Naive thymus-derived CD4-positive, alpha-beta T cell (primary cell): ENCODE measurements at regions not wholly inside any gene's neighbourhood (a gene's known extent, or its start where the extent isn't known, plus 50 kb on each side); places are given as distances from the start of the nearest gene placed in this dataset.

ENCODE experiments used
- ATAC-seq: fragments of 150-1000 bp; cut with Tn5 transposase; 2 replicates; pipeline ENCODE4 v1.10.0; 2021; ENCODE audit warnings: mild to moderate bottlenecking, moderate library complexity
- CTCF ChIA-PET: fragments of 350-600 bp; sonication (Branson Sonifier 250); formaldehyde crosslinking; loops from one replicate; lab custom pipeline; 2021; ENCODE audit warnings: antibody characterized with exemption; lab: Charles Lee
- POLR2A ChIA-PET: fragments of 350-600 bp; sonication (Branson Sonifier 250); formaldehyde crosslinking; loops from one replicate; lab custom pipeline; 2021; ENCODE audit warnings: antibody characterized with exemption, inconsistent platforms; lab: Charles Lee
- DNase-seq, 9 donors: peaks; one replicate each; pipeline versions ENCODE4 v3.0.0 to v3.0.0-alpha.2; 2020 to 2022; ENCODE audit warnings: mixed read lengths in 1 of 9
- H3K27ac ChIP-seq: one replicate; pipeline ENCODE4 v1.7.0; 2013; ENCODE audit warnings: mild to moderate bottlenecking, low read depth, low read length, moderate library complexity
- H3K27me3 ChIP-seq, 2 donors: one replicate each; pipeline ENCODE4 v1.7.0; 2013; ENCODE audit warnings: low read length in 2 of 2, mild to moderate bottlenecking in 2 of 2, moderate library complexity in 2 of 2; ENCODE audit not compliant: control insufficient read depth in 2 of 2, insufficient read depth in 2 of 2
- H3K36me3 ChIP-seq, 3 experiments: 1 replicate in 2 of 3; 2 replicates in 1 of 3; pipeline ENCODE4 v1.7.0; 2013; ENCODE audit warnings: low read length in 3 of 3, mild to moderate bottlenecking in 3 of 3, moderate library complexity in 1 of 3; ENCODE audit not compliant: insufficient read depth in 3 of 3, control insufficient read depth in 2 of 3
- H3K4me1 ChIP-seq, 2 donors: one replicate each; pipeline ENCODE4 v1.7.0; 2013; ENCODE audit warnings: low read length in 2 of 2, mild to moderate bottlenecking in 2 of 2, moderate library complexity in 1 of 2; ENCODE audit not compliant: control insufficient read depth in 2 of 2, insufficient read depth in 2 of 2
- H3K4me3 ChIP-seq: 2 replicates; pipeline ENCODE4 v1.7.0; 2013; ENCODE audit warnings: mild to moderate bottlenecking, low read length
- H3K9me3 ChIP-seq, 3 experiments: 1 replicate in 2 of 3; 2 replicates in 1 of 3; pipeline ENCODE4 v1.7.0; 2013; ENCODE audit warnings: low read length in 3 of 3; ENCODE audit not compliant: control insufficient read depth in 2 of 3
- H3K27ac Mint-ChIP-seq, 9 donors: one replicate each; pipeline ENCODE4 v1.8.0; 2020 to 2022; ENCODE audit warnings: mixed read lengths in 9 of 9, mild to moderate bottlenecking in 8 of 9, moderate library complexity in 5 of 9, inconsistent platforms in 2 of 9
- H3K27me3 Mint-ChIP-seq, 5 donors: one replicate each; pipeline ENCODE4 v1.8.0; 2021 to 2022; ENCODE audit warnings: mixed read lengths in 5 of 5, mild to moderate bottlenecking in 1 of 5
- H3K36me3 Mint-ChIP-seq, 5 donors: one replicate each; pipeline ENCODE4 v1.8.0; 2020 to 2022; ENCODE audit warnings: mixed read lengths in 5 of 5, mild to moderate bottlenecking in 3 of 5, inconsistent platforms in 1 of 5
- H3K4me1 Mint-ChIP-seq, 7 donors: one replicate each; pipeline ENCODE4 v1.8.0; 2020 to 2022; ENCODE audit warnings: mixed read lengths in 7 of 7, mild to moderate bottlenecking in 3 of 7, inconsistent platforms in 1 of 7
- H3K4me3 Mint-ChIP-seq, 10 donors: one replicate each; pipeline ENCODE4 v1.8.0; 2020 to 2022; ENCODE audit warnings: mild to moderate bottlenecking in 10 of 10, mixed read lengths in 10 of 10, moderate library complexity in 6 of 10, inconsistent platforms in 2 of 10
- H3K9me3 Mint-ChIP-seq, 11 donors: one replicate each; pipeline ENCODE4 v1.8.0; 2020 to 2022; ENCODE audit warnings: mixed read lengths in 11 of 11, mild to moderate bottlenecking in 4 of 11, inconsistent platforms in 1 of 11, moderate library complexity in 1 of 11
- intact Hi-C, 2 donors: fragments of 100-400 bp; cut with micrococcal nuclease; formaldehyde crosslinking; loops; one replicate each; pipeline ENCODE4 v1.15.1; 2023

DNA sequence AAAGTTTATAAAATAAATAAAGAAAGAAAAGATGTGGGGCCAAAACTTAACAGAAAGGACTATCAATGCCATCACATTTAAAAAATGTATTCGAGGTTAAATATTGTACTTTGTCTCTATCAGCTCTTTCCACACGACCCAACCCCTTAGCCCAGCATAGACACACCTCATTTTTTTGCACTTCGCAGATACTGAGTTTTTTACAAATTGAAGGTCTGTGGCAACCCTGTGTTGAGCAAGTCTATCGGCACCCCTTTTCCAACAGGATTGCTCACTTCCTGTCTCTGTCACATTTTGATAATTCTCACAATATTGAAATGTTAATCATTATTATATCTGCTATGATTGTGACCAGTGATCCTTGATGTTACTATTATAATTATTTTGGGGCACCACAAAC lies 151.6 kb upstream of the TBX20 start:
- H3K27ac Mint-ChIP-seq, result no peak overlapping the region
- H3K36me3 Mint-ChIP-seq, result no peaks in the 10 kb centered on the region
- intact Hi-C loops, result no loop called here
- ATAC-seq (no peak), DNase-seq (no peak)
- Histone ChIP-seq H3K27me3 (no peaks in the 10 kb centered on the region), H3K4me1 (no peaks in the 10 kb centered on the region), H3K4me3 (no peak overlapping the region), H3K36me3 (no peaks in the 10 kb centered on the region), H3K9me3 (no peaks in the 10 kb centered on the region), H3K27ac (no peak overlapping the region)
- no peaks in the 10 kb centered on the region for H3K4me1 Mint-ChIP-seq
- POLR2A ChIA-PET, result no interaction called here
- no peak overlapping the region for H3K4me3 Mint-ChIP-seq
- H3K9me3 Mint-ChIP-seq, result peaks cover 0 to 1% (median 0%) of the 10 kb centered on the region in 11 donors
- CTCF ChIA-PET, result no interaction called here
- H3K27me3 Mint-ChIP-seq, result peaks cover 3 to 10% (median 4%) of the 10 kb centered on the region in 5 donors

DNA sequence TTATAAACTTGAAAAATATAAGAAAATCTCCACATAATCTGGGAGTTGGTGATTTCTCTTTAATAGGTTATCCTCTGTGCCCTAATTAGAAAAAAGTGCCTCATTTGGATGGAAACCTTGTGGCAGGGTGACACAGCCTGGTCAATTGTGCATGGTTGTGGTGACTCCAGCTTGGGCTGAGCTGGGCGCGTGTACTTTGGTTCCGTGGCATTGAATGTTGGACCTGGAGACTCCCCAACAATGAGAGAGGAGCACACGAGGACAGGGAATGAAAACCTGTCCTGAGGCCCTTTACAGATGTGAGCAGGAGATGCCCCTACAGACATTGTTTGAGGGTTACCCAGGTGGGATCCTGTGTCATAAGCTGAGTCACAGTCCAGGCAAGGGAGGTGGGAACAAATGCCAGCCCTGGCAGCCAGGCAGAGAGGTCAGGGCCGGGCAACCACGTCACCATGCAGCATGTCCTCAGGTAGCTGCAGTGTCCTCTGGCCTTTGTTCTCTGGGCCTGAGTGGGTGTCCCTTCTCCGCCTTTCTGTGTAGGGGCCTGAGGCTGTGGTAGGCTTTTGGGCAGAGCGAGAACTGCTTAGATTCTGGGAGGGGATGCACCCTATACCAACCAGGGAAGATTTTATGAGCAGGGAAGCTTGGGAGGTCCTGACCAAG lies 147.4 kb upstream of the TBX20 start:
- Histone ChIP-seq H3K36me3 (no peaks in the 10 kb centered on the region), H3K27me3 (no peaks in the 10 kb centered on the region), H3K4me1 (no peaks in the 10 kb centered on the region), H3K9me3 (no peaks in the 10 kb centered on the region), H3K27ac (no peak overlapping the region), H3K4me3 (no peak overlapping the region)
- no peaks in the 10 kb centered on the region for H3K36me3 Mint-ChIP-seq
- no peak for ATAC-seq
- ChIA-PET POLR2A (no interaction called here), CTCF (no interaction called here)
- intact Hi-C loops, result no loop called here
- no peak overlapping the region for H3K27ac Mint-ChIP-seq
- H3K4me3 Mint-ChIP-seq, result no peak overlapping the region
- no peak for DNase-seq
- no peaks in the 10 kb centered on the region for H3K4me1 Mint-ChIP-seq
- H3K9me3 Mint-ChIP-seq, result no peaks in the 10 kb centered on the region
- peaks cover 5 to 25% (median 9%) of the 10 kb centered on the region in 5 donors for H3K27me3 Mint-ChIP-seq

DNA sequence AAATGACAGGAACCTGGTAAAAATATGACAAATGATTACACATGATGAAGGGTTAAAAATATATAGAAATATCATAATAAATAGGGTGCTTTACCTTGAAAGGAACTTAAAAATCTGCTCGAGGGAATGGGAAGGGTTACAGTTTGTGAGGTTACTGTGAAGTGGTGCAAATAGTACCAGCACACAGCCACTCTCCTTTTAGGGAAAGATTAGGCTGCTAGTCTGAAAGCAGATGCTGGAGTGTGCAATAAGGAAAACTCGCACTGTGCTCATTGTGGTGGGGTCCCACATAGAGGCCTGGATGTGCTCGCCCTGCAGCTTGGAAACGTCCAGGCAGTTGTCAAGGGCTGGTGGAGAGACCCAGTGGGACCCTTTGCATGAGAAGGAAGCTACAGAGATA lies 145.9 kb upstream of the TBX20 start:
- no peaks in the 10 kb centered on the region for H3K36me3 Mint-ChIP-seq
- H3K27ac ChIP-seq, result no peak overlapping the region
- no peak for DNase-seq
- intact Hi-C loops, result no loop called here
- POLR2A ChIA-PET, result no interaction called here
- no peaks in the 10 kb centered on the region for H3K9me3 ChIP-seq
- peak; percentile 22 for ATAC-seq
- H3K27ac Mint-ChIP-seq, result no peak overlapping the region
- H3K36me3 ChIP-seq, result no peaks in the 10 kb centered on the region
- CTCF ChIA-PET, result no interaction called here
- no peaks in the 10 kb centered on the region for H3K9me3 Mint-ChIP-seq
- H3K27me3 Mint-ChIP-seq, result peaks cover 5 to 25% (median 12%) of the 10 kb centered on the region in 5 donors
- H3K4me1 Mint-ChIP-seq, result no peaks in the 10 kb centered on the region
- no peak overlapping the region for H3K4me3 ChIP-seq
- H3K4me1 ChIP-seq, result no peaks in the 10 kb centered on the region
- no peak overlapping the region for H3K4me3 Mint-ChIP-seq
- H3K27me3 ChIP-seq, result no peaks in the 10 kb centered on the region

- CTCF ChIA-PET, result no interaction called here
- intact Hi-C loops, result no loop called here
- no peaks in the 10 kb centered on the region for H3K4me1 ChIP-seq
- no peak for DNase-seq
- no peaks in the 10 kb centered on the region for H3K9me3 Mint-ChIP-seq
- POLR2A ChIA-PET, result no interaction called here
- no peak overlapping the region for H3K27ac Mint-ChIP-seq
- no peak overlapping the region for H3K4me3 ChIP-seq
- ATAC-seq, result no peak
- H3K4me3 Mint-ChIP-seq, result no peak overlapping the region
- no peaks in the 10 kb centered on the region for H3K36me3 ChIP-seq
- no peaks in the 10 kb centered on the region for H3K9me3 ChIP-seq
- H3K27ac ChIP-seq, result no peak overlapping the region
- H3K27me3 Mint-ChIP-seq, result peaks cover 5 to 25% (median 12%) of the 10 kb centered on the region in 5 donors
- no peaks in the 10 kb centered on the region for H3K4me1 Mint-ChIP-seq
- H3K27me3 ChIP-seq, result no peaks in the 10 kb centered on the region
- H3K36me3 Mint-ChIP-seq, result no peaks in the 10 kb centered on the region
These were observed 145.3 kb upstream of the TBX20 start for GRCh38 chr7:35399216-35399615.

GRCh38 chr7:35398518-35398917 lies 144.6 kb upstream of the TBX20 start:
- intact Hi-C loops, result no loop called here
- Histone ChIP-seq H3K4me1 (no peaks in the 10 kb centered on the region), H3K36me3 (no peaks in the 10 kb centered on the region), H3K27ac (no peak overlapping the region), H3K9me3 (no peaks in the 10 kb centered on the region), H3K27me3 (no peaks in the 10 kb centered on the region), H3K4me3 (no peak overlapping the region)
- ATAC-seq, result no peak
- no peak overlapping the region for H3K27ac Mint-ChIP-seq
- ChIA-PET CTCF (no interaction called here), POLR2A (no interaction called here)
- no peaks in the 10 kb centered on the region for H3K9me3 Mint-ChIP-seq
- no peak overlapping the region for H3K4me3 Mint-ChIP-seq
- H3K27me3 Mint-ChIP-seq, result peaks cover 5 to 25% (median 12%) of the 10 kb centered on the region in 5 donors
- H3K36me3 Mint-ChIP-seq, result no peaks in the 10 kb centered on the region
- H3K4me1 Mint-ChIP-seq, result no peaks in the 10 kb centered on the region
- no peak for DNase-seq

DNA sequence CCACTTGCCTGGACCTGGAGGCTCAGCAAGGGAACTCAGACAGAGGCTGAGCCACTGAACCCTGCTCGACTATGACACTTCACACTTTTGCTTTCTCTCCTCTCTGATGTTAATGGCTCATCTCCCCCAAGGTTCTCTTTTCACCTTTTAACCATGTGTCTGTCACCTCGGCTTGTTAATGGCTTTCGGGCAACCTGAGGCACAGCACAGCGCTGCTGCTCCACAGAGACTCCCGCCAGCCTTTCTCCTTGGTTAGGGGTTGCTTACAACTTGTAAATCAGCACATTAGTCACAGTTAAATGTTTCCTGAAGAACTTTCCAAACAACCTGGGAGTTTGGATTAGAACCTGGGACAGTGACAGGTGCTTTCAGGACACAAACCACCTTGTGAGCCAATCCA lies 136.2 kb upstream of the TBX20 start:
- DNase-seq (no peak), ATAC-seq (no peak)
- ChIA-PET POLR2A (no interaction called here), CTCF (no interaction called here)
- intact Hi-C loops, result no loop called here
- H3K4me3 Mint-ChIP-seq, result no peak overlapping the region
- H3K9me3 ChIP-seq, result no peaks in the 10 kb centered on the region
- H3K27me3 ChIP-seq, result no peaks in the 10 kb centered on the region
- no peaks in the 10 kb centered on the region for H3K36me3 Mint-ChIP-seq
- no peak overlapping the region for H3K27ac ChIP-seq
- H3K36me3 ChIP-seq, result no peaks in the 10 kb centered on the region
- H3K27me3 Mint-ChIP-seq, result peaks cover 0 to 16% (median 7%) of the 10 kb centered on the region in 5 donors
- H3K4me3 ChIP-seq, result no peak overlapping the region
- H3K4me1 Mint-ChIP-seq, result no peaks in the 10 kb centered on the region
- H3K27ac Mint-ChIP-seq, result no peak overlapping the region
- H3K4me1 ChIP-seq, result no peaks in the 10 kb centered on the region
- no peaks in the 10 kb centered on the region for H3K9me3 Mint-ChIP-seq

DNA sequence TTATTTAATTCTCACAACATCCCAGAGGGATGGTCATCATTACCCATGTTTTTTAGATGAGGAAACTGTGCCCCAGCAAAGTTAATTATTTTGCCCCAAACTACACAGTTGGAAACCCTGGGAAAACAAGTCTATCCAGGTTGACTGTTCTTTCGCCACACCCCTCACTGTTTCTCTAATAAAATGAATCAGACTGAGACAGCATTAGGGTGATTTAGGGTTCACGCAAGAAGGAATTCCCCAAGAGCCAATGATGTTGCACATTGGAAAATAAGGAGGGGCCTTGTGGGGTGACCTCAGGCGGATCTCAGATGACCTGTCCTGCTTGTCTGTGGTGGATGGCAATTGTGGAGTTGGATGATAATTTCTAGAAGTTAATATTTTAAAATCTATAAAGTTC lies 135.7 kb upstream of the TBX20 start:
- ATAC-seq, result no peak
- POLR2A ChIA-PET, result no interaction called here

More for the DNA sequence above, 135.7 kb upstream of the TBX20 start:
- no peaks in the 10 kb centered on the region for H3K27me3 ChIP-seq
- no peak overlapping the region for H3K27ac ChIP-seq
- no peak for DNase-seq
- H3K9me3 Mint-ChIP-seq, result no peaks in the 10 kb centered on the region
- no peaks in the 10 kb centered on the region for H3K4me1 Mint-ChIP-seq
- H3K36me3 Mint-ChIP-seq, result no peaks in the 10 kb centered on the region
- H3K36me3 ChIP-seq, result no peaks in the 10 kb centered on the region
- no peak overlapping the region for H3K27ac Mint-ChIP-seq
- peaks cover 0 to 12% (median 10%) of the 10 kb centered on the region in 5 donors for H3K27me3 Mint-ChIP-seq
- CTCF ChIA-PET, result no interaction called here
- no peaks in the 10 kb centered on the region for H3K4me1 ChIP-seq
- H3K9me3 ChIP-seq, result no peaks in the 10 kb centered on the region
- intact Hi-C loops, result no loop called here
- H3K4me3 Mint-ChIP-seq, result no peak overlapping the region
- H3K4me3 ChIP-seq, result no peak overlapping the region
